GM12878 (cell line): ENCODE measurements at regions not wholly inside any gene's neighbourhood (a gene's known extent, or its start where the extent isn't known, plus 50 kb on each side); places are given as distances from the start of the nearest gene placed in this dataset.

ENCODE experiments used
- ATAC-seq: fragments of 200-7000 bp; cut with Tn5 transposase; 3 replicates; pipeline ENCODE4 v1.9.1; 2020; ENCODE audit warnings: mild to moderate bottlenecking, moderate library complexity
- BruUV-seq: library from RNA; stranded (reverse); fragments of 400-500 nt; replicated peaks from 2 replicates; lab custom pipeline; 2021; lab: Mats Ljungman, UMichigan
- CTCF ChIA-PET: fragments of 300-600 bp; sonication (Branson Sonifier 250); formaldehyde crosslinking; extraction: SDS; loops from one replicate; lab custom pipeline; 2021; ENCODE audit warnings: inconsistent platforms; lab: Yijun Ruan, JAX
- POLR2A ChIA-PET: fragments of 350-600 bp; formaldehyde crosslinking; extraction: SDS; loops from one replicate; lab custom pipeline; 2021; ENCODE audit warnings: inconsistent platforms; lab: Charles Lee
- RAD21 ChIA-PET: fragments of 300-600 bp; sonication (Branson Sonifier 250); formaldehyde crosslinking; loops from one replicate; lab custom pipeline; 2023; ENCODE audit warnings: antibody characterized with exemption; ENCODE audit not compliant: unreplicated experiment; lab: Charles Lee
- SMC1A ChIA-PET: fragments of 300-600 bp; sonication (Branson Sonifier 250); formaldehyde crosslinking; loops from one replicate; lab custom pipeline; 2023; ENCODE audit not compliant: unreplicated experiment, uncharacterized antibody; lab: Charles Lee
- DNase-seq: peaks from one replicate; pipeline ENCODE4 v3.0.0-alpha.2; 2011; ENCODE audit warnings: low read depth, low spot score
- FAIRE-seq: peaks from 3 replicates; lab custom pipeline; 2011; peaks lifted over from hg19 to GRCh38; lab: Jason Lieb, UNC
- H2AFZ ChIP-seq: 2 replicates; pipeline ENCODE4 v1.6.0; 2011; ENCODE audit warnings: low read depth, low read length, control low read depth; ENCODE audit not compliant: control insufficient read depth
- H3K27ac ChIP-seq: 2 replicates; pipeline ENCODE4 v1.5.1; 2011; ENCODE audit warnings: control low read depth; ENCODE audit not compliant: control insufficient read depth, insufficient read depth
- H3K27me3 ChIP-seq, 2 experiments: replicated peaks in 1 of 2; 2 replicates each; pipeline versions ENCODE4 v1.6.0 to v1.6.1; 2011; ENCODE audit warnings: low read length in 1 of 2; ENCODE audit not compliant: control insufficient read depth in 2 of 2, insufficient read depth in 2 of 2
- H3K36me3 ChIP-seq, 2 experiments: 2 replicates each; pipeline ENCODE4 v1.5.1; 2011; ENCODE audit warnings: low read length in 1 of 2; ENCODE audit not compliant: control insufficient read depth in 2 of 2, insufficient read depth in 2 of 2
- H3K4me1 ChIP-seq: 2 replicates; pipeline ENCODE4 v1.6.1; 2011; ENCODE audit warnings: mild to moderate bottlenecking, low read length, moderate library complexity, mixed read lengths; ENCODE audit not compliant: control insufficient read depth, insufficient read depth
- H3K4me2 ChIP-seq: 2 replicates; pipeline ENCODE4 v1.6.0; 2011; ENCODE audit warnings: control low read depth; ENCODE audit not compliant: control insufficient read depth, insufficient read depth
- H3K4me3 ChIP-seq: fragments of 200-600 bp; sonication (generic); 2 replicates; pipeline ENCODE4 v1.5.1; 2016
- H3K79me2 ChIP-seq: 2 replicates; pipeline ENCODE4 v1.6.0; 2011; ENCODE audit warnings: low read length; ENCODE audit not compliant: control insufficient read depth, insufficient read depth
- H3K9ac ChIP-seq: 2 replicates; pipeline ENCODE4 v1.8.0; 2011; ENCODE audit warnings: low read length, control low read depth, mixed read lengths; ENCODE audit not compliant: control insufficient read depth, insufficient read depth
- H3K9me3 ChIP-seq: replicated peaks from 3 replicates; pipeline ENCODE4 v1.5.1; 2011; ENCODE audit warnings: mild to moderate bottlenecking, low read length; ENCODE audit not compliant: control insufficient read depth, insufficient read depth
- H4K20me1 ChIP-seq: 2 replicates; pipeline ENCODE4 v1.6.0; 2011; ENCODE audit not compliant: control insufficient read depth, insufficient read depth
- CHD4 ChIP-seq: fragments of 200-600 bp; sonication (generic); IDR thresholded peaks from 2 replicates; pipeline ENCODE4 v1.6.1; 2016; ENCODE audit warnings: mild to moderate bottlenecking
- ETV6 ChIP-seq, 2 experiments: fragments of 450-650 bp in 1 of 2; IDR thresholded peaks in 1 of 2; conservative IDR thresholded peaks in 1 of 2; 2 replicates each; pipeline ENCODE4 v1.6.1; 2014; ENCODE audit warnings: antibody characterized with exemption in 1 of 2, borderline replicate concordance in 1 of 2, low read depth in 1 of 2, mild to moderate bottlenecking in 1 of 2, moderate library complexity in 1 of 2
- FOXK2 ChIP-seq: fragments of 450-650 bp; IDR thresholded peaks from 2 replicates; pipeline ENCODE4 v1.6.1; 2017; ENCODE audit warnings: mild to moderate bottlenecking, moderate library complexity
- HSF1 ChIP-seq: fragments of 150-350 bp; IDR thresholded peaks from 2 replicates; pipeline ENCODE4 v1.6.1; 2014; ENCODE audit warnings: mild to moderate bottlenecking, low read depth, low read length
- IRF5 ChIP-seq: fragments of 450-650 bp; IDR thresholded peaks from 2 replicates; pipeline ENCODE4 v1.6.1; 2017; ENCODE audit warnings: borderline replicate concordance
- KAT2A ChIP-seq: conservative IDR thresholded peaks from 2 replicates; pipeline ENCODE4 v1.6.1; 2011; ENCODE audit warnings: low read depth, low read length; ENCODE audit not compliant: control insufficient read depth
- LARP7 ChIP-seq: fragments of 450-650 bp; IDR thresholded peaks from 2 replicates; pipeline ENCODE4 v1.6.1; 2017; ENCODE audit warnings: mild to moderate bottlenecking
- RBBP5 ChIP-seq: fragments of 200-600 bp; sonication (generic); conservative IDR thresholded peaks from 2 replicates; pipeline ENCODE4 v1.6.1; 2016
- SMAD5 ChIP-seq: IDR thresholded peaks from 2 replicates; pipeline ENCODE4 v1.6.1; 2016; ENCODE audit warnings: antibody characterized with exemption, low read depth
- SMARCA5 ChIP-seq: fragments of 450-650 bp; IDR thresholded peaks from 2 replicates; pipeline ENCODE4 v1.6.1; 2017; ENCODE audit warnings: mild to moderate bottlenecking
- SMC3 ChIP-seq: IDR thresholded peaks from 2 replicates; pipeline ENCODE4 v1.6.1; 2011; ENCODE audit warnings: low read length, improper control_type of control experiment, borderline replicate concordance
- ZBTB11 ChIP-seq: fragments of 450-650 bp; formaldehyde crosslinking; IDR thresholded peaks from 2 replicates; pipeline ENCODE4 v1.5.0; 2022; ENCODE audit warnings: mild to moderate bottlenecking, missing genetic modification characterization
- ZNF384 ChIP-seq: IDR thresholded peaks from 2 replicates; pipeline ENCODE4 v1.6.1; 2012; ENCODE audit warnings: low read depth, mild to moderate bottlenecking, low read length, improper control_type of control experiment, borderline replicate concordance
- WGBS: methylation state at CpG from one replicate; pipeline ENCODE4 v1.1.6; 2016; ENCODE audit warnings: low lambda C conversion rate; ENCODE audit not compliant: insufficient replicate concordance, insufficient coverage; ENCODE audit errors: missing lambda C conversion rate; 5-methylcytosine and 5-hydroxymethylcytosine counted together
- in situ Hi-C: fragments of 300-500 bp; cut with MboI; formaldehyde crosslinking; loops from 9 replicates; pipeline ENCODE4 v1.14.3; 2018; ENCODE audit warnings: mixed read lengths
- intact Hi-C: fragments of 100-400 bp; cut with micrococcal nuclease; formaldehyde crosslinking; loops from one replicate; pipeline ENCODE4 v1.14.2; 2022; ENCODE audit not compliant: unreplicated experiment
- TF ChIP-seq, protein P1 (sequence below): fragments of 450-650 bp; IDR thresholded peaks from 2 replicates; pipeline ENCODE4 v1.6.1; 2018; ENCODE audit warnings: borderline replicate concordance, mild to moderate bottlenecking; ENCODE audit not compliant: partially characterized antibody

DNA sequence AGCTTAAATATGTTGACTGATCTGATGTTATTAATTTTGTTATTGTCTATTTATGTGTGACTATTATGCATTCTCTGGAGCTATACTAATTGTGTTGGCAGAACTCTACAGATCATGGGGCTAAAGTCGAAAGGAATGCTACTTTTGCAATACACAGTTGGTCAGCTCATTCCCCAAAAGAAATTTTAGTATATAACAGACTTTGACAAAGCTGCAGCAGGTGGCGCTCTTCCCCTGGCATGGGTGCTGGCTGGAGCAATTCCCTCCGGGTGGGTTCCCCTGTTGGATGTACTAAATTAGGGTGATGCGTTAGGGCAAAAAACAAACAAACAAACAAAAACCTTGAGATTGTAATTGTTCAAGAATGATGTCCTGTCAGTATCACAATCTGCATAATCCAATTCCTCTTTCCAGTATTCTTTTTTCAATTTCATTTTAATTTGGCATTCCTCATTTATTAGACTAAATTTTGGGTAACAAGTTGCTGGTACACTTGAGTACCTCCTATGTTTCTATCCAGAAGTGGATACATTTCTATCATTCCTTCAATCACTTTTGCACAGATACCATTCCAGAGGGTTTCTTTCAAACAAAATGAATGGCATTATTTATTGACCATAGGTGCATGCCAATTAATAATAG is 322.8 kb upstream of the EDNRB start (continued):
- peak; percentile 83 for TF ChIP-seq SMC3

DNA sequence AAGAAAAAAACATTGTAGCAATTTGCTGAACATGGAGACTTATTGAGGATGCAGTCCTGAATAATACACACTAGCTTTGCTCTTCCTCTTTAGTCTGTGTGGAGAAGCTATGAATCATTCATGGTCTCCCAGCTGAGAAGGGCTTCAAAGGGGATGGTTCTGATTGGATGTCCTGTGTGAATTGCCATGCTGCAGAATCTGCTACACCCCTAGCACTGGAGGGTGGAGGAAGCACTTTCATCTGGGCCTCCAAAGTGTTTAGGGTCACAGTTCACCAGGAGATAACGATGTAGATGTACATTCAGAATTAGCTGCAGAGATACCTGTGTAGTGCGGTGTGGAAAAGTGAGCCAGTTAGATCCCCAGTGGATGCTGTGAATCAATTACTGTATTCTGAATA is 321.1 kb upstream of the EDNRB start:
- no peak for ATAC-seq
- H3K79me2 ChIP-seq: no peaks in the 10 kb centered on the region
- BruUV-seq: no TSS peak
- CTCF ChIA-PET: interaction anchor here (1.5 to 5.2 kb wide), 12 partner anchors 12 to 816 kb away, joined by 5 to 73 read pairs (median 10); no protein-coding TSS in a partner anchor
- H3K4me1 ChIP-seq: no peaks in the 10 kb centered on the region
- no peak overlapping the region for H2AFZ ChIP-seq
- no peaks in the 10 kb centered on the region for H3K36me3 ChIP-seq
- H3K9ac ChIP-seq: no peak overlapping the region
- H3K4me2 ChIP-seq: no peak overlapping the region
- RAD21 ChIA-PET: interaction anchor here (1.0 to 5.0 kb wide), 12 partner anchors 10 to 1302 kb away, joined by 3 to 50 read pairs (median 8); no protein-coding TSS in a partner anchor
- H4K20me1 ChIP-seq: no peaks in the 10 kb centered on the region
- H3K4me3 ChIP-seq: no peak overlapping the region
- DNase-seq: no peak
- WGBS: 100% methylated on average over 2 of the region's 2 CpGs
- POLR2A ChIA-PET: no interaction called here
- no peak for FAIRE-seq
- H3K27me3 ChIP-seq: no peaks in the 10 kb centered on the region
- no peak overlapping the region for H3K27ac ChIP-seq
- intact Hi-C loops (loop anchor here (5.0 kb wide), 2 partner anchors 568 to 738 kb away; no protein-coding TSS in a partner anchor), in situ Hi-C loops (loop anchor here (10.0 kb wide), 1 partner anchor 735 kb away; no protein-coding TSS in a partner anchor)
- SMC1A ChIA-PET: interaction anchor here (1.2 to 4.0 kb wide), 15 partner anchors 12 to 1008 kb away, joined by 3 to 54 read pairs (median 5); no protein-coding TSS in a partner anchor
- H3K9me3 ChIP-seq: no peaks in the 10 kb centered on the region
- TF ChIP-seq KAT2A (no peak), HSF1 (no peak), SMARCA5 (no peak), FOXK2 (no peak), ZBTB11 (no peak), RBBP5 (no peak), ZNF384 (no peak), CHD4 (no peak), ETV6 (conservative IDR thresholded peaks at IDR 0.05 in 1 of 2, IDR thresholded peaks at IDR 0.05 in 1 of 2; ENCODE audit: borderline replicate concordance in 1 of 2, low read depth in 1 of 2) (no peak), SMAD5 (no peak), IRF5 (no peak), LARP7 (no peak)
- TF ChIP-seq, protein P1, sequence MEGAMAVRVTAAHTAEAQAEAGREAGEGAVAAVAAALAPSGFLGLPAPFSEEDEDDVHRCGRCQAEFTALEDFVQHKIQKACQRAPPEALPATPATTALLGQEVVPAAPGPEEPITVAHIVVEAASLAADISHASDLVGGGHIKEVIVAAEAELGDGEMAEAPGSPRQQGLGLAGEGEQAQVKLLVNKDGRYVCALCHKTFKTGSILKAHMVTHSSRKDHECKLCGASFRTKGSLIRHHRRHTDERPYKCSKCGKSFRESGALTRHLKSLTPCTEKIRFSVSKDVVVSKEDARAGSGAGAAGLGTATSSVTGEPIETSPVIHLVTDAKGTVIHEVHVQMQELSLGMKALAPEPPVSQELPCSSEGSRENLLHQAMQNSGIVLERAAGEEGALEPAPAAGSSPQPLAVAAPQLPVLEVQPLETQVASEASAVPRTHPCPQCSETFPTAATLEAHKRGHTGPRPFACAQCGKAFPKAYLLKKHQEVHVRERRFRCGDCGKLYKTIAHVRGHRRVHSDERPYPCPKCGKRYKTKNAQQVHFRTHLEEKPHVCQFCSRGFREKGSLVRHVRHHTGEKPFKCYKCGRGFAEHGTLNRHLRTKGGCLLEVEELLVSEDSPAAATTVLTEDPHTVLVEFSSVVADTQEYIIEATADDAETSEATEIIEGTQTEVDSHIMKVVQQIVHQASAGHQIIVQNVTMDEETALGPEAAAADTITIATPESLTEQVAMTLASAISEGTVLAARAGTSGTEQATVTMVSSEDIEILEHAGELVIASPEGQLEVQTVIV: no peak
